ENCODE measurements at regions not wholly inside any gene's neighbourhood (a gene's known extent, or its start where the extent isn't known, plus 50 kb on each side); places are given as distances from the start of the nearest gene placed in this dataset.

- no peak for DNase-seq (ENCODE audit: low spot score)
- Mint-ChIP-seq H3K9me3 (ENCODE audit: unreplicated experiment) (no peaks in the 10 kb centered on the region), H3K27ac (ENCODE audit: unreplicated experiment) (no peak overlapping the region), H3K4me1 (ENCODE audit: unreplicated experiment) (no peaks in the 10 kb centered on the region), H3K36me3 (ENCODE audit: low read depth, unreplicated experiment) (no peaks in the 10 kb centered on the region), H3K4me3 (ENCODE audit: unreplicated experiment) (no peak overlapping the region), H3K27me3 (ENCODE audit: unreplicated experiment) (peaks cover 3% of the 10 kb centered on the region)
- TF ChIP-seq CTCF (IDR thresholded peaks at IDR 0.05; ENCODE audit: unreplicated experiment) = no peak
Observed at GRCh38 chr9:106766616-106767015, 96.3 kb upstream of the ZNF462 start.

GRCh38 chr9:106769331-106769730 is 93.6 kb upstream of the ZNF462 start:
- TF ChIP-seq CTCF (IDR thresholded peaks at IDR 0.05; ENCODE audit: unreplicated experiment) = no peak
- Mint-ChIP-seq H3K4me3 (ENCODE audit: unreplicated experiment) (no peak overlapping the region), H3K9me3 (ENCODE audit: unreplicated experiment) (no peaks in the 10 kb centered on the region), H3K4me1 (ENCODE audit: unreplicated experiment) (no peaks in the 10 kb centered on the region), H3K36me3 (ENCODE audit: low read depth, unreplicated experiment) (no peaks in the 10 kb centered on the region), H3K27ac (ENCODE audit: unreplicated experiment) (no peak overlapping the region), H3K27me3 (ENCODE audit: unreplicated experiment) (peaks cover 4% of the 10 kb centered on the region)
- no peak for DNase-seq (ENCODE audit: low spot score)

- no peak for TF ChIP-seq CTCF (IDR thresholded peaks at IDR 0.05; ENCODE audit: unreplicated experiment)
- H3K27ac Mint-ChIP-seq (ENCODE audit: unreplicated experiment) = no peak overlapping the region
- H3K27me3 Mint-ChIP-seq (ENCODE audit: unreplicated experiment) = peaks cover 3% of the 10 kb centered on the region
Observed at GRCh38 chr9:106771608-106772007, 91.4 kb upstream of the ZNF462 start.

GRCh38 chr9:106772523-106773290 is 90.3 kb upstream of the ZNF462 start:
- Mint-ChIP-seq H3K4me3 (ENCODE audit: unreplicated experiment) (no peak overlapping the region), H3K4me1 (ENCODE audit: unreplicated experiment) (no peaks in the 10 kb centered on the region), H3K27ac (ENCODE audit: unreplicated experiment) (no peak overlapping the region), H3K27me3 (ENCODE audit: unreplicated experiment) (peaks cover 3% of the 10 kb centered on the region), H3K9me3 (ENCODE audit: unreplicated experiment) (no peaks in the 10 kb centered on the region), H3K36me3 (ENCODE audit: low read depth, unreplicated experiment) (no peaks in the 10 kb centered on the region)
- TF ChIP-seq CTCF (IDR thresholded peaks at IDR 0.05; ENCODE audit: unreplicated experiment) = no peak
- no peak for DNase-seq (ENCODE audit: low spot score)

More at GRCh38 chr9:106771608-106772007, 91.4 kb upstream of the ZNF462 start:
- Mint-ChIP-seq H3K36me3 (ENCODE audit: low read depth, unreplicated experiment) (no peaks in the 10 kb centered on the region), H3K4me1 (ENCODE audit: unreplicated experiment) (no peaks in the 10 kb centered on the region), H3K4me3 (ENCODE audit: unreplicated experiment) (no peak overlapping the region), H3K9me3 (ENCODE audit: unreplicated experiment) (no peaks in the 10 kb centered on the region)
- DNase-seq (ENCODE audit: low spot score) = no peak

GRCh38 chr9:106773750-106774149 is 89.2 kb upstream of the ZNF462 start:
- no peak overlapping the region for H3K27ac Mint-ChIP-seq (ENCODE audit: unreplicated experiment)
- H3K4me3 Mint-ChIP-seq (ENCODE audit: unreplicated experiment) = no peak overlapping the region

More at GRCh38 chr9:106773750-106774149, 89.2 kb upstream of the ZNF462 start:
- TF ChIP-seq CTCF (IDR thresholded peaks at IDR 0.05; ENCODE audit: unreplicated experiment) = no peak
- Mint-ChIP-seq H3K9me3 (ENCODE audit: unreplicated experiment) (no peaks in the 10 kb centered on the region), H3K27me3 (ENCODE audit: unreplicated experiment) (peaks cover 3% of the 10 kb centered on the region), H3K36me3 (ENCODE audit: low read depth, unreplicated experiment) (no peaks in the 10 kb centered on the region), H3K4me1 (ENCODE audit: unreplicated experiment) (no peaks in the 10 kb centered on the region)
- DNase-seq (ENCODE audit: low spot score) = no peak
